Fibroblast of skin of abdomen (primary cell): ENCODE measurements at regions not wholly inside any gene's neighbourhood (a gene's known extent, or its start where the extent isn't known, plus 50 kb on each side); places are given as distances from the start of the nearest gene placed in this dataset.
"Not testable (repeated sequence)": the region's sequence is repeated elsewhere in the genome, so short reads cannot be mapped to it uniquely, and the experiment has no call there.

ENCODE experiments used
- DNase-seq: peaks from one replicate; pipeline ENCODE4 v3.0.0-alpha.2; 2013

DNA sequence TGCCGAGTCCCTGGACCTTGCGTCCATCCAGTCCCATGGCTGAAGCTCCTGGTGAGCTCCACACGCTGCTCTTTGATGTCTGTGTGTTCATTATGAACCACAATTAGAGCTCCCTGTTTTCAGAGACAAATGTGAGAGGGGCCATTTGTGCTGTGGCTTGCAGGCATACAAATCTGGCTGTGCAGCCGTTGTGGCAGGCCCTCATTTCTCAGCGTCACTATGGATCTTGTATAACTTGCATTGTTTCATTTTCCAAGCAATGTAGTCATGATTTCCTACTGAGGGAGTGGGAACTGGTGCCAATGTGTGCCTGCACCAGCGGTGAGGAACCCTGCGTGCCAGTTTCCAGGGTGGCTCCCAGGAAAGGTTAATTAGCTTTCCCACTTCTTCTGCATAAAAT lies 542.6 kb downstream of the TMEM114 start:
- no peak for DNase-seq

DNA sequence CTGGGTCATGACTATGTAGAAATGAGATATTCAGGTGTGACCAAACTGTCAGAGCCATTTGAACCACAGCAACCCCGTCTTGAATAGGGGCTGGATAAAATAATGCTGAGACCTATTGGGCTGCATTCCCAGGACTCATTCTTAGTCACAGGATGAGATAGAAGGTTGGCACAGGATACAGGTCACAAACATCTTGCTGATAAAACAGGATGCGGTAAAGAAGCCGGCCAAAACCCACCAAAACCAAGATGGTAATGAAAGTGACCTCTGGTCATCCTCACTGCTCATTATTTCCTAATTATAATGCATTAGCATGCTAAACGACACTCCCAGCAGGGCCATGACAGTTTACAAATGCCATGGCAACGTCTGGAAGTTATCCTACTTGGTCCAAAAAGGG lies 545.5 kb downstream of the TMEM114 start:
- DNase-seq: no peak

DNA sequence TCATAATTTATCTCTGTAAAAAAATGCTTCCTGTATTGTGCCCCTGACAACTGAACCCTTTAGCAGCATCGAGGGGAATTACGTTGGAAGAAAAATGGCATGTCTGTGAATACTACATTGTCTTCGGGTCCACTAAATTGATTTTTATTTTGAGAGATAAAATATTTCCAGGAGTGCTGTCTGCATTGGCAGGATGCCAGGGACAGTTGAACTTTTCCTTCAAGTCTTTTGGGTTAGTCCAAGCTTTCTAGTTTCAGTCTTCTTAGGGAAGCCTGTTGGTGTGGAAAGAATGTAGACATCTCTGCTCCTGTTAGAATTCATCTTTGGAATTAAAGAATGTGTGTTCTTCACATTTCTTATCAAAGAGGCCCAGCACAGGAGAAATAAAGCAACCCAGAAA lies 557.9 kb downstream of the TMEM114 start:
- no peak for DNase-seq

DNA sequence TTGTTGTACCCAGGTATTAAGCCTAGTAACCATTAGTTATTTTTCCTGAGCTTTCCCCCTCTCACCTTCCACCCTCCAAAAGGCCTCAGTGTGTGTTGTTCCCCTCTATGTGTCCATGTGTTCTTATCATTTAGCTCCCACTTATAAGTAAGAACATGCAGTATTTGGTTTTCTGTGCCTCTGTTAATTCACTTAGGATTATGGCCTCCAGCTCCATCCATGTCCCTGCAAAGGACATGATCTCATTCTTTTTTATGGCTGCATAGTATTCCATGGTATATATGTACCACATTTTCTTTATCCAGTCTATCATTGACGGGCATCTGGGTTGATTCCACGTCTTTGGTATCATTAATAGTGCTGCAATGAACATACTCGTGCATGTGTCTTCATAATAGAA lies 560.3 kb downstream of the TMEM114 start:
- DNase-seq: not testable (repeated sequence)

DNA sequence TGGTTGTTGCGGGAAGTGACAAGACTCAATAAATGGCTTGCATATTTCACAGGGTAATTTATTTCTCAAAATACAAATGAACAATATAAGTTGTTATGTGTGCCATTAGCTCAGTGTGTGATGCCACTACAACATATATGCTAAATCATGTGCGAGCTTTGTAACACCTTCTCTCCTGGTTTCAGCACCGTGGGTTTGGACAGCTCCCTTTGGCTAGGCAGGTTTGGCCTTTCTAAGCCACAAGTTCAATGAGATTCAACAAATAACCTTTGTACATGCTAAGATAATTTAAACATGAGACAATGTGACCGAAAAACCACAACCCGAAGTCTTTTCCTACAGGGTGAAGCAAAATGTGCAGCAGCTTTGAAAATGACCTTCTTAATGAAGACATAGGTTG lies 563.9 kb downstream of the TMEM114 start:
- no peak for DNase-seq

DNA sequence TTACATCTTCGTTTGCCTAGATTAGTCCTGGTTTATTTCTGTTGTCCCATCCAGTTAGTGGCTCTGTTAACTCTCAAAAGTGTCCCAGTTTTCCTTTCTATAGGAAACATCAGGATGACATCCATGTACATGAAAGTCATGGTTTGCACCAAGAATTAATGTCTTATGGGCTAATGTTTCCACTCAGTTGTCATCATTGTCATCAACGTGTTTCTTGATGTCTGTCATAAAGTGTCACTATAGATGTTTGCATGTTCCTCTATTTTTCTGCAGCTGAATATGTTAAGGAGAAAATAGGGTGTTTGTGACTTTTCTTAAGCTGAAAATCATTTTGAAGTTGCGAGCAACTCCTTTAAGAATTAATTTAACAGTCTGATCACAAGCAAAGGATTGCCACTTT lies 567.0 kb downstream of the TMEM114 start:
- no peak for DNase-seq

DNA sequence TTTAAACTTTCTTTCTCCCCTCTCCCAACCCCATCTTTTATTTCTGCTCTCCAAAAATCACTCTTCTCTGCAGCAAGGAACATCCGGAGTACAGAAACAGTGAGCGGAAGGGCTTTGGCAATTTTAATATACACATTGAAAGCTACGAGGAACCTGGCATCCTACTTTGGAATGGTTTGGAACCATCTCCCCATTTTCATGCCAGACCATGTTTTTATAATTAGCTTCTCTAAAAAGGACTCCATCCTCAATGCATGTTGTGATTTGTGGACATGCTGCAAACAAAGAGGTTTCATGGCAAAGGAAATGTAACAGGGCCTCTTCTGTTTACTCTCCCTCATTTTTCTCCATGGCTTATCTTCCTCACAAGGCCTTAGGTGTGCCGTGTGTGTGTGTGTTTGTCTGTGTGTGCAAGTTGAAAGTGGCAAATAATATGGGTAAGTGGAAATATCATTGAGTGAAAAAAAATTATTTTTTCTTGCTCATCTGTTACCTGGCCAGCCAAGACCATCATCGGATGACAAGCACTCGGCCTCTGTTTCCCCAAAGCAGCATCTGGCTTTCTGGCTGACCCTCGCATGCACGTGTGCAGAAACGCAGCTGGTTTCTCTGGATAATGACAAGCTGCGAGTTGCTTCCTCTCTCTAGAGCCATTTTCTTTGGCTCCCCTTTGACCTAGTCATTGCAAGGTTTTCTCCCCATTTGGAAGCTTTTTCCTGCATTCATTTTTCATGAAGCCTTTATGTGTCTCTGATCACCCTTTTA lies 585.0 kb downstream of the TMEM114 start:
- DNase-seq: no peak

DNA sequence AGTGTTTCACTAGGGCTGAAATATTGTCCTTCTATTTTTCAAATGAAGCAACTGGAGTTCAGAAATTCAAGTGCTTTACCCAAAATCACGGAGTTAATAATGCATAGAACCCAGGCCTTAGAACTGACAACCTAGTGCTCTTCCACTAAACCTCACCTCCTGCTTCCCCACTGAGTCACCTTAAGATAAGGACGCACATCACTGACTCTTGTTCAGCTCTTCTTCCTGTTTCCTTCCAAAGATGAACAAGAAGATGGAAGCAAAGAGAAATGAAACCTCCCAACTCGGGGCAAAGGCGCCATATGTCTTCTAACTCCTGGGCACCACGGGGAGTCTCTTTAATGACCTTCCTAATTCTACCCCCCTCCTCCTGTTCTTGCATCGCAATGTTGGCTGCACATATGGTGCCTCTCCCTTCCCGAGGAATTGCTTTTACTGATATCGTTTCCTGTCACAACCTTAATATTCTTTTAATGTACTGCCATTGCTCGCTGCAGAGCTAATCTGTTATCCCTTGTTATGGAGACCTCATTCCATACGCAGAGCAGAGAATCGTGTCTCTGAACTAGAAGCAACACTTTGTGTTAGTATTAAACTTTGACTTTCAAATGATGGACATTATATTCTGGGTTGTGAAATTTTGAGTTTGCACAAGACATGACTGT lies 591.4 kb downstream of the TMEM114 start:
- no peak for DNase-seq

DNA sequence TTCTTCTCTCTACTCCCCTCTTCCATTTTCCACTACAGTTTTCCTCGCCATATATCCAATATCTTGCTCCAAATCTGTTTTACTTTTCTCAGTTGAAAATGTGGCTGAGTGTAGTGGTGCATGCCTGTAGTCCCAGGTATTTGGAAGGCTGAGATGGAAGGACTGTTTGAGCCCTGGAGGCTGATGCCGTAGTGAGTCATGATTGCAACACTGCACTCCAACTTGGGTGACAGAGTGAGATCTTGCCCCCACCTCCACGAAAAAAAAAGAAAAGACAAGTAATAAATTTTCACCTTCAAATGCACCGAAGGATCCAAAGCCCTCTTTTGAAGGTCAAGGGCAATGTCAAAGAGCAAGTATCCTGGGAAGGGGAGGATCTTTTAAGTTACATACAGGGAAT lies 592.3 kb downstream of the TMEM114 start:
- DNase-seq: no peak

DNA sequence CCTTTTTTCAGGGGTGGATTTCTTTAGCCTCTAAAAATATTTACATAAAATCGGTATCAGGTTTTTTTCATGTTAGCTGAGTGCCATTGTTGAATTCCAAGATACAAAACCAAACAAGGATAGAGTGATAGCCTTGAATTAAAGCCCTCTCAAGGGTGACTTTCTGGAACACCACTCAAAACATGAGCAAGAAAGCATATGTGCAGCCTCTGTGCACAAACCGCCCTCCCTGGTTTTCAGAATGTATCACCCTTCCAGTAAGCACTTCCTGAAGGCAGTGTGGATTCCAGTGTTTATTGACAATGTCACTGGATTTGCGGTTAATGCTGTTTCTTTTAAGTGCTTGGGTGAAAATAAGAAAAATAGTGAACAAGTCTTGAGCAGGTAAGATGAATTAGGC lies 597.7 kb downstream of the TMEM114 start:
- no peak for DNase-seq

DNA sequence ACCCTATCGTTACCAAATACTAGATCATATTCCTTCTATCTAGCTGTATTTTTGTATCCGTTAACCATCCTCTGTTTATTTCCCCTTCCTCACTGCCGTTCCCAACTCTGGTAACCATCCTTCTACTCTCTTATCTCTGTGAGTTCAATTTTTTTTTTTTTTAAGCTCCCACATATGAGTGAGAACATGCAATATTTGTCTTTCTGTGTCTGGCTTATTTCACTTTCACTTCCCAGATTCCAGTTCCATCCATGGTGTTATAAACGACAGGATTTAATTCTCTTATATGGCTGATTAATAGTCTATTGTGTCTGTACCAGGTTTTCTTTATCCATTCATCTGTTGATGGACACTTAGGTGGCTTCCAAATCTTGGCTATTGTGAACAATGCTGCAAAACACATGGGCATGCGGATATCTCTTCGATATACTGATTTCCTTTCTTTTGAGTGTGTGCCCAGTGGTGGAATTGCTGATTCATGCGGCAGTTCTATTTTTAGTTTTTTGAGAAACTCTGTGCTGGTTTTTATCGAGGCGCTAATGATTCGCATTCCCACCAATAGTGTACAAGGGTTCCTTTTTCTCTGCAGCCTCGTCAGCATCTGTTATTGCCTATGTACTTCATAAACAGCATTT lies 599.6 kb downstream of the TMEM114 start:
- DNase-seq: peak; percentile 44

DNA sequence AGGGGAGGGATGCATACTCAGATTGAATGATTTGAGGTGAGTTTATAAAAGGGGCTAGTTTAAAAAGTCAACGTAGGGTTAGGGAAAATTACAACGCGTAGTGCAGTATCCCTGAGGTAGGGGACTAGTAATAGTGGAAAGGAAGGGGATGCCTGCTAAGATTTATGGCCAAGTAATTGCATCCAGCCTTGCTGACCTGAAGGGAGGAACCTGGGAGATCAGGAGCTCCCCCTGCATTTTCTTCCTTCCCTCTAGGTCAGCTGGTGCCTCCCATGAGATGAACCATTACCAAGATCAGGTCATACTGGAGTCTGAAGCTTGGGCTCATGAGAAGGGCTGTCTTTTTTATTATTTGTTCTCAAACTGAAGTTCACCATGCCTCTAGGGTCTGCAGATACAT lies 606.6 kb downstream of the TMEM114 start:
- no peak for DNase-seq

DNA sequence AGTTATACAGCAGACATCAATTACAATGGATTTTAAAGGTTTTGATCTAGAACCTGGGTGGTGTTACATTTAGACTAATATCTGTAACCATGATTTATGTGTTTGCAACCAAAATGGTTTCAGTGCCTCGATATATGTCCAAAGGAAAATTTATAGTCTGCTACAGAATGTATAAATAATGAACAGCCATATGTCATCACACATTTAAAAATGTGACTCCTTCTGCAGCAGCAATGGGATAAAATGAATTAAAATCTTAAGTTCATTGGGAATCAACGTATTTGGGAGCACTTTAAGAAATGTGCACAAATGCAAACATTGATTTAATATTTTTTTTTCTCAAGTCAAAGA lies 610.2 kb downstream of the TMEM114 start:
- no peak for DNase-seq

DNA sequence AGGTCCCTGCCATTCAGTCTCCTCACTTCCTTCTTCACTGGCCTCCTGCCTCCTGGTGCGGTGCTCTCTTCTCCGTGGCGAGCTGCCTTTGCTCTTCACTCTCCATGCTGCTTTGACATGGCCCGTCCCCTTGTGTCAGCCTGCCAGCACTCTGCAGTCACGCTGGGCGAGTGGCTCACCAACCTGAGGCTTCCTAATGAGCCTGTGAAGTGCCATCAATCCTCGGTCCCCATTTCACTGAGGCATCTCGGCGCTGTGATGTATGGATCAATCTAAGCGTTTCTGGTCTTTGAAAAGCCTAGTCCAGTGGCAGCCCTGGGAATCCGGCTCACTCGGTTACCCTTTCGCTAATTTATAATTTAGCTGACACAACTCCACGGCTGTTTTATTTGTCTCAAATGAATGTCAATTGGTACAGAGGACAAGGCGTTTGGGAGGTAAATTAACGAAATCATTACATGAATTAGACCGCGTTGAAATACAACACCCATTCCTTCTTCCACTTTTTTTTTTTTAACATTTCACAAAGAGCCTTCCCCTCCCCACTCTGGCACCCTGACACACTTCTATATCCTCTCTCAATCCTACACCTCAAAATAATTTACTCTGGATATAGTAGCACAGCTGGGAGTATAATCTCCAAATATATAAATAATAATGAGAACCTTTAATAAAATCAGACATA lies 610.7 kb downstream of the TMEM114 start:
- no peak for DNase-seq

DNA sequence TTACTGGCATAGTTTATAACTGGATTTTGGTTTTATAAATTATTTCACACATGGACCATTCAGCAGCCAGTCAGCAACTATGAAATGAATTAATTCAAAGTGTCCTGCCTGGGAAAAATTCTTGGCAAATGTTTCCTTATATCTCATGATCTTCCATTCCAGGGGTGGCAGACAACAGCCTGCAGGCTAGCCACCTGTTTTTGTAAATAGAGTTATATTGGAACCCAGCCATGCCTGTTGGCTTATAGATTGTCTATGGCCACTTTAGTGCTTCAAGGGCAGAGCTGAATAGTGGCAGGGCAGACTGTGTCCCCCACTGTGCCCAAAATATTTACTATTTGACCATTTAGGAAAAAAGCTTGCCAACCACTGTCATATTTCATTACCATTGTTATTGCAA lies 613.7 kb downstream of the TMEM114 start:
- DNase-seq: no peak

DNA sequence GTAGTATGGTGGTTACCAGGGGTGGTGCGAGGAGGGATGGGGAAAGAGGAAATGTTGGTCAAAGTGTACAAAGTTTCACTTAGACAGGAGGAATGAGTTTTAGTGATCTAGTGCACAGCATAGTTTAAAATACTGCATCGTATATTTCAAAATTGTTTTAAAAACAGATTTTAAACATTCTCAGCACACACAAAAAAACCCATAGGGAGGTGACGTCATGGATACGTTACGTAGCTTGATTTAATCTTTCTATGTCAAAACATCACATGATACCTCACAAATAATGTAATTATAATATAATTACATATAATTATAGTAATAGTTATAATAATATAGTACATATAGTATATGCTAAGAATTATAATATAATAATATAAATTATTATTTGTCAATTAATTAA lies 614.2 kb downstream of the TMEM114 start:
- no peak for DNase-seq

DNA sequence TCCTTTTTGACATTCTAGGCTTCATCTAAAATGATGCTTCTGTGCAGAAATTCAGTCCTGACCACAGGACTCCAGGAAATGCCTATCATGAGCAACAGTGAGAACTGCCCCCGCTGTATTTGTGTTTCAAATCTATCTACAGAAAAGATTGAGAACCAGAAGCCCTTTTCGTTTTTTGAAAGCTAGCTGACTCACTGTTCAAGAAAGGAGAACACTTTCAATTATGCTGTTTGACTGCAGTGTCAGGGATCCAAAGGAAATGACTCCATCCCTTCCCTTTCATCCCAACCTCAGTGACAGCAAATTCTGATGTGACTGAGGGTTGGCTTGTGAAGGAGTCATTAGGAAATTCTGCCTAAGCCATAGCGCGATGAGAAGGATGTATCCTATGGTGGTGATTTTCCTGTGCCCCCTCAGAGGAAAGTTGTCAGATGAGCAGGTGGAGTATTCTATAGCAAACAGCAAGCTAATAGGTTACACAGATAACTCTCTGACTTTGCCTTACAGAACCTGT lies 622.3 kb downstream of the TMEM114 start:
- DNase-seq: peak; percentile 37

DNA sequence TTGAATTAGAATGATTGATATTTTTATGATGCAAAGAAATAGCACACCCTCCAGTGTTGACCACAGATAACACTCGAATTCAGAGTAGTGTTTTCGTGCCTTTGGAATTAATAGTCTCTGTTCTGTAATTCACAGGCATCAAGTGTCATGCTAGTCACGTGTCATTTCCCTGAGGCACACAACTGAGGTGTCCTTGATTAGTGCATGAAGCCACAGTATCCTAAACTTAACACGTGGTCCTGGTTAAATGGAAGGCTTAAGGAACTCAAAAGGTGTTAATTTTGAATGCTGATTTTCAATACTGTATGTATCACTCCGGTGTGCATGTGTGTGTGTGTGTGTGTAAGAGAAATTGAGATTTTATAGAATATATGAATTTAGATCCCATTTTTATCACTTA lies 625.6 kb downstream of the TMEM114 start:
- peak; percentile 4 for DNase-seq

DNA sequence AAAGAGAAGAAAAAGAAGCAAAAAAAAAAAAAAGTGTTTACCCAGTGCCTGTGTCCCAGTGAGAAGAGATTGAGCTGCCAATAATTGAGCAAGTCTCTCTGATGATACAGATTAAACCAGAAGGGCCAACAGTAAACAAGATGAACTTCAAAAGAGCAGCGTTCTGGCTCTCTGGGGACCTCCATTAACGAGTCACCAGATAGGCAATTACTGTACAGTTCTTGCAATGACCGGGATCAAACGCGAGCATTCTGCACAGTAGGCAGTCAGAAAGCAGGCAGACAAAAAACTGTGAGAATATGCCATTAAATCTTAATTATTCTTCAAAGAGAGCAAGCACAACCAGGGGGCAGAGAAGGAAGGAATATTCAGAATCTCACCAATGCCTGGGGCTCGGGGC lies 626.1 kb downstream of the TMEM114 start:
- DNase-seq: no peak

DNA sequence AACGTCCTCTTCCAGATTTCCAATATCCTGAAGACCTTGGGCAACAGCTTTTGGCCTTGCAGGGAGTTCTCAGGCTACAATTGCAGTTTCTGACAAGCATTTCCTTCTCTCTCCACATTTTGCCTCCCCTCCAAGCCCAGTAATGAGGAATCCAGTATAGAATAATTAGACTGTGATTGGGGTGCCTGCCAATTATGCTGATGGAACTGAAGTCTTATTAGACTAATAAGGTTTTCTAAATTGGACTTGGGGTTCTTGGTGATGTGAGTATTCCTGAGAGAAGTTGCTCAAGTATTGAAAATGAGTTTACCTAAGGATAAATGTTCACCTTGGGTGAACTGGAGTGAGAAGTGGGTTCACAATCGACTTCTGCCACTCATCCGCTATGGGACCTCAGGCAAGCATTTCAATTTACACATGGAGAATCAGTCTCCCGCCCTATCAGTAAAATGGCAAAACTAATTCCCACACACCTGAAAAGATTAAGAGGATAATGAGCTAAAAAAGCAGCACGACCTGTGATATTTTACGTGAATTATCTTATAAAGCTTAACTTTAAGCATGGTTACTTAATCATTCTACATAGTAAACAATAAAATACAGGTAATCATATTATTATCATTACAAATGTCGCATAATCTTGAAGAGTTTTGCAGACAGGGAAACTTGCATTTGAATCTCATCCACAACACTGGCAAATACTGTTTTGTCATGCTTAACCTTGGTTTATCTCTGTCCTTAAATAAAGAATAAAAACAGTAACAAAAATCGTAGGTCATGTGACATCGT lies 628.0 kb downstream of the TMEM114 start:
- no peak for DNase-seq

DNA sequence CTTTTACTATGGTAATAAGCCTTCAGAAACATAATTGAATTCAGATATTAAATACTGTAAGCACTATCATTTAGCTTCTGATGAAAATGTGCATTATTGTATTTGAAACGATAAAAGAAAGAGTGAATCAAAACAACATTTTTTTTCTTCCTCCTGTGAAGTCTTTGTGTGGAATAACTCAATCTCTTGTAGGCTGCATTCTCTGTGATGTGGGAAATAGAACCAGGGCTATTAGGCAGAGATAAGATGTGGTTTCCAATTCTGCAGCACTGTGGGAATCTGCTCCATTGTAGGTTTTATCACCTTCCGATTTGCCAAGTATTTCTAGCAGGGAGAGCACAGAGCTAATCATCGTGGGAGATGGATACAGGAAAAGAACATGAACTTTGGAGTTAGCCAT lies 624.5 kb downstream of the RBFOX1 start:
- DNase-seq: no peak

DNA sequence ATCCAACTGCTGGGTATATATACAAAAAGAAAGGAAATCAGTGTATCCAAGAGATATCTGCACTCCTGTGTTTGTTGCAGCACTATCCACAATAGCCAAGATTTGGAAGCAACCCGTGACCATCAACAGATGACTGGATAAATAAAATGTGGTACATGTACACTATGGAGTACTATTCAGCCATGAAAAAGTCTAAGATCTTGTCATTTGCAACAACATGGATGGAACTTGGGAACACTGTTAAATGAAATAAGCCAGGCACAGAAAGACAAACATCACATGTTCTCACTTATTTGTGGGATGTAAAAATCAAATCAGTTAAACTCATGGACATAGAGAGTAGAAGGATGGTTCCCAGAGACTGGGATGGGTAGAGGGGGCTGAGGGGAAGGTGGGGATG lies 620.7 kb downstream of the RBFOX1 start:
- no peak for DNase-seq

DNA sequence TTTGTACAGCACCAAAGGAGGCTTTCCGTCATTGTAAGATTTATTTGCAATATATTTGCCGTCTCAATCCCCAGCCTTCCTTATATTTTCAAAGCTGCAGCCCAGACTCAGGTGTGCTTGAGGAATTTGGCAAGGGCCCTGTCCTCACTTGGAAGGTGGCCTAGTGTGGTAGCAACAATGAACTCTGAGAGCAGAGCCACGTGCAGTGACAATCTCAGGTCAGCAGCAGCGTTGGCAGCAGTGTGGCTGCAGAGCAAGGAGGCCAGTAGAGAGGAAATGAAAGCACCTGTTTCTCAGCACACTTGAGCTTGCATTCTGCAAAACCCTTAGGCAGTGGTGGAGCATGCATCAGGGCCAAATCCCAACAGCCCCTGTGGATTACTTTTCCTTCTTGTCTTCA lies 613.5 kb downstream of the RBFOX1 start:
- DNase-seq: no peak
